ENCODE measurements at regions not wholly inside any gene's neighbourhood (a gene's known extent, or its start where the extent isn't known, plus 50 kb on each side); places are given as distances from the start of the nearest gene placed in this dataset.

GRCh38 chr4:64889906-64890610 is 480.8 kb upstream of the TECRL start:
- no peak overlapping the region for H3K4me3 ChIP-seq
- no peak overlapping the region for H3K27ac ChIP-seq
- H3K4me1 ChIP-seq, result no peaks in the 10 kb centered on the region
- intact Hi-C loops (cut with DNase I), result no loop called here
- DNase-seq (ENCODE audit: low spot score in 2 of 2), result no peak
- no peaks in the 10 kb centered on the region for H3K27me3 ChIP-seq
- H3K36me3 ChIP-seq, result no peaks in the 10 kb centered on the region
- TF ChIP-seq, protein P1, sequence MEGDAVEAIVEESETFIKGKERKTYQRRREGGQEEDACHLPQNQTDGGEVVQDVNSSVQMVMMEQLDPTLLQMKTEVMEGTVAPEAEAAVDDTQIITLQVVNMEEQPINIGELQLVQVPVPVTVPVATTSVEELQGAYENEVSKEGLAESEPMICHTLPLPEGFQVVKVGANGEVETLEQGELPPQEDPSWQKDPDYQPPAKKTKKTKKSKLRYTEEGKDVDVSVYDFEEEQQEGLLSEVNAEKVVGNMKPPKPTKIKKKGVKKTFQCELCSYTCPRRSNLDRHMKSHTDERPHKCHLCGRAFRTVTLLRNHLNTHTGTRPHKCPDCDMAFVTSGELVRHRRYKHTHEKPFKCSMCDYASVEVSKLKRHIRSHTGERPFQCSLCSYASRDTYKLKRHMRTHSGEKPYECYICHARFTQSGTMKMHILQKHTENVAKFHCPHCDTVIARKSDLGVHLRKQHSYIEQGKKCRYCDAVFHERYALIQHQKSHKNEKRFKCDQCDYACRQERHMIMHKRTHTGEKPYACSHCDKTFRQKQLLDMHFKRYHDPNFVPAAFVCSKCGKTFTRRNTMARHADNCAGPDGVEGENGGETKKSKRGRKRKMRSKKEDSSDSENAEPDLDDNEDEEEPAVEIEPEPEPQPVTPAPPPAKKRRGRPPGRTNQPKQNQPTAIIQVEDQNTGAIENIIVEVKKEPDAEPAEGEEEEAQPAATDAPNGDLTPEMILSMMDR (IDR thresholded peaks at IDR 0.05), result no peak
- H3K9me3 ChIP-seq, result no peaks in the 10 kb centered on the region

GRCh38 chr4:64883087-64883807 is 474.0 kb upstream of the TECRL start:
- intact Hi-C loops (cut with DNase I), result no loop called here
- H3K36me3 ChIP-seq, result no peaks in the 10 kb centered on the region
- DNase-seq (ENCODE audit: low spot score in 2 of 2), result no peak
- no peak overlapping the region for H3K27ac ChIP-seq
- no peaks in the 10 kb centered on the region for H3K4me1 ChIP-seq
- no peaks in the 10 kb centered on the region for H3K27me3 ChIP-seq
- no peaks in the 10 kb centered on the region for H3K9me3 ChIP-seq
- TF ChIP-seq, protein P1 (IDR thresholded peaks at IDR 0.05), result no peak
- no peak overlapping the region for H3K4me3 ChIP-seq

DNA sequence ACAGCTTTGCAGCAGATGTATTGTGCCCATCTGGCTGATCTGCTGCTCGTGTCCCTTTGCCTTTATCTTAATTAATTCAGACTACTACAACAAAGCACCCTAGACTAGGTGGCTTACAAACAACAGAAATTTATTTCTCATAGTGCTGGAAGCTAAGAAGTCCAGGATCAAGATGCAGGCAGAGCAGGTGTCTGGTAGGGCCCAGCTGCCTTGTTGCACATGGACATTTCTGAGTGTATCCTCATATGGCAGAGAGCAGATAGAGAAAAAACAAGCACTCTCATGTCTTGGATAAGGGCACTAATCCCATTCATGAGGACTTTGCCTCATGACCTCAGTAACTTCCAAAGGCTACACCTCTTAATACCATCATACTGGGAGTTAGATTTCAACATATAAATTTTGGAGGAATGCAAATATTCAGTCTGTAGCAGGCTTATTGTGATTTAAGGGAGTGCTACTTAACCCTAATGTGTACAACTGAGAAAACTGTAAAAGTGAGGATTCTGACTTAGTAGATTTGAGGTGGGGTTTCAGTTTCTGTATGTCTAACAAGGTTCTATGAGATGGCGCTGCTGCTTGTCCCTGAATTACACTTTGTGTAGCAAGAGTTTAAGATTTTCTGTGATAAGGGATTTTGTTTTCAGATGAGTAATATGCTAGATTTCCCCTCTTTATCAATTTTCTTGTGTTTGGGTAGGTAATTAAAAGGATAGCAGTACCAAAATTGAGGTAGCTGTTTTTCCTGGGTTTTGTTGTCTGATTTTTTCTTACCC is 473.2 kb upstream of the TECRL start:
- Histone ChIP-seq H3K9me3 (no peaks in the 10 kb centered on the region), H3K27ac (no peak overlapping the region), H3K36me3 (no peaks in the 10 kb centered on the region), H3K4me1 (no peaks in the 10 kb centered on the region), H3K4me3 (no peak overlapping the region), H3K27me3 (no peaks in the 10 kb centered on the region)
- intact Hi-C loops (cut with DNase I), result no loop called here
- no peak for DNase-seq (ENCODE audit: low spot score in 2 of 2)
- TF ChIP-seq, protein P1 (IDR thresholded peaks at IDR 0.05), result no peak

DNA sequence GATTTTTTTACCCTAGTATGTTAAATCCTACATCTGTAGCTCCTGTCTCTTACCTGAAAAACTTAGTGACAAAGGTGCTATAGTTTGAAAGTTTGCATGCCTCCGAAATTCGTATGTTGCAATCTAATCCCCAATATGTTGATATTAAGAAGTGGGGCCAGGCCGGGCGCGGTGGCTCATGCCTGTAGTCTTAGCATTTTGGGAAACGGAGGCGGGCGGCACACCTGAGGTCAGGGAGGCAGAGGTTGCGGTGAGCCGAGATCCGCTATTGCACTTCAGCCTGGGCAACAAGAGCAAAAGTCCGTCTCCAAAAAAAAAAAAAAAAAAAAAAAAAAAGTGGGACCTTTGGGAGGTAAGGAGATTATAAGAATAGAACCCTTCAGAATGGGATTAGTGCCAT is 471.3 kb upstream of the TECRL start:
- intact Hi-C loops (cut with DNase I), result no loop called here
- TF ChIP-seq, protein P1 (IDR thresholded peaks at IDR 0.05), result no peak
- H3K4me3 ChIP-seq, result no peak overlapping the region
- H3K9me3 ChIP-seq, result no peaks in the 10 kb centered on the region
- DNase-seq (ENCODE audit: low spot score in 2 of 2), result no peak
- no peaks in the 10 kb centered on the region for H3K36me3 ChIP-seq
- no peak overlapping the region for H3K27ac ChIP-seq
- no peaks in the 10 kb centered on the region for H3K27me3 ChIP-seq
- H3K4me1 ChIP-seq, result no peaks in the 10 kb centered on the region

DNA sequence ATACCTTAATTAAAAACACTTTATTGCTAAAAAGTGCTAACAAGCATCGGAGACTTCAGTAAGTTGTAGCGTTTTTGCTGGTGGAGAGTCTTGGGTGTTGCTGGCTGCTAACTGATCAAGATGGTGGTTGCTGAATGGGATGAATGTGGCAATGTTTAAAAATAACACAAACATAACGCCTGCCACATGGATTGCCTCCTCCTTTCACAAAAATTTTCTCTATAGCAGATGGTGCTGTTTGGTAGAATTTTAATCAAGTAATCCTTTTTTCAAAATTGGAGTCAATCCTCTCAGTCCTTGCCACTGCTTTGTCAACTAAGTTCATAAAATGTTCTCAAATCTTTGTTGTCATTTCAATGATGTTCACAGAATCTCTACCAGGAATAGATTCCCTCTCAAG is 466.8 kb upstream of the TECRL start:
- H3K9me3 ChIP-seq, result no peaks in the 10 kb centered on the region
- no peaks in the 10 kb centered on the region for H3K4me1 ChIP-seq
- TF ChIP-seq, protein P1 (IDR thresholded peaks at IDR 0.05), result no peak
- no peak overlapping the region for H3K27ac ChIP-seq
- H3K4me3 ChIP-seq, result no peak overlapping the region
- no peaks in the 10 kb centered on the region for H3K27me3 ChIP-seq
- intact Hi-C loops (cut with DNase I), result no loop called here
- H3K36me3 ChIP-seq, result no peaks in the 10 kb centered on the region
- DNase-seq (ENCODE audit: low spot score in 2 of 2), result no peak

All from ascending aorta (tissue), 2 donors.